CD4-positive, alpha-beta T cell treated with Interleukin-6 for 4 hours (primary cell): ENCODE measurements at regions not wholly inside any gene's neighbourhood (a gene's known extent, or its start where the extent isn't known, plus 50 kb on each side); places are given as distances from the start of the nearest gene placed in this dataset.
A peak's percentile ranks its signal among the peaks of the same experiment; 100 is the strongest.
"Not testable (repeated sequence)": the region's sequence is repeated elsewhere in the genome, so short reads cannot be mapped to it uniquely, and the experiment has no call there.

Experiments
- DNase-seq: peaks from one replicate; pipeline ENCODE4 v3.0.0-alpha.2; 2020; ENCODE audit warnings: mixed read lengths

- no peak for DNase-seq
Measured at GRCh38 chr11:45000918-45001317, 50.2 kb upstream of the TP53I11 start.

DNA sequence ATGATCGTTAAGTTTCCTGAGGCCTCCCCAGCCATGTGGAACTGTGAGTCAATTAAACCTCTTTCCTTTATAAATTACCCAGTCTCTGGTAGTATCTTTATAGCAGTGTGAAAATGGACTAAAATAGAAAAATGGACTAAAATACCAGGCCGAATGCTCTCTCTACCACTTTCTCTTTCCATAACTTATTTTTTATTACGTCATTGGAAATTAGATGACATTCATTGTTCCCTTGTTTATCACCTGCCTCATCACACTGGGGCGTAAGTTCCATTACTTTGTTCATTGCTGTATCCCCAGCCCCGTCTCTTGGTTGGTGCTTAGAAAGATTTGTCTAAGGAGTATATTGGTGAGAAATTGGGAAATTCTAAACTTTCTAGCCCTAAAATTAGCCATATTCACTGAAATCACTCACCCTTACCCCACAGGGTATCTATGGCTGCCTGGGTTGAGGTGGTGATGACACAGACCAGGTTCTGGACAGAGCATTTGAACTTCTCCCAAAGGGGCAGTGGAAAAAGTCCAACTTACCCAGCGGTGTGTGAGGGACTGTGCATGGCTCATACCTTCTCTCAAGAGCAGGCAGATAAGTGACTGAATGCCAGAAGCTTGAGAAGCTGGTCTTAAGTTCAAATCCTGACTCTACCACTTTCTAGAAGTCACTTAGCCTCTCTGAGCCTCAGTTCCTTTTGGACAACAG lies 50.9 kb upstream of the TP53I11 start:
- no peak for DNase-seq

- DNase-seq: no peak
Measured at GRCh38 chr11:45005106-45005505, 54.4 kb upstream of the TP53I11 start.

- no peak for DNase-seq
Measured at GRCh38 chr11:45007011-45007410, 56.3 kb upstream of the TP53I11 start.

- DNase-seq: not testable (repeated sequence)
Measured at GRCh38 chr11:45015983-45016382, 65.3 kb upstream of the TP53I11 start.

- not testable (repeated sequence) for DNase-seq
Measured at GRCh38 chr11:45016446-45016845, 65.8 kb upstream of the TP53I11 start.

GRCh38 chr11:45017329-45017728 lies 66.6 kb upstream of the TP53I11 start:
- no peak for DNase-seq

DNA sequence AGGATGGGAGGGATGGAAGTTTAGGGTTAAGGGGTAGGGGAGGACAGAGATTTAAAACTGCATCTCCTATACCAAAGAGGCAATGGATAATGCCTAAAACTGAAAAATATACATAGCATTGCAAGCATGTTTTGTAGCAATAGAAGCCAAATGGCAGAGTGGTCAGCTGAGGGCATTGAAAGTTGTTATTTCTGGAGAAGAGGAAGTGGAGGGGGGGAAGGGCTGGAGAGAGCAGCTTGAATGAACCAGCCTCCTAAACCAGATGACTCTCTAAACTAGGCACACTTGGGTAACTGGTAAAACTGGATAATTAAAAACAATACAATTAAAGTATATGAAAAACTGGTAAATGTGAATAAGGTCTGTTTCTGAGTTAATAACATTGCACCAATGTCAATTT lies 70.3 kb upstream of the TP53I11 start:
- DNase-seq: no peak

GRCh38 chr11:45021692-45022141 lies 71.0 kb upstream of the TP53I11 start:
- no peak for DNase-seq

- no peak for DNase-seq
Measured at GRCh38 chr11:45022294-45023064, 71.8 kb upstream of the TP53I11 start.

- no peak for DNase-seq
Measured at GRCh38 chr11:45023065-45023365, 72.3 kb upstream of the TP53I11 start.

GRCh38 chr11:45024316-45024715 lies 73.6 kb upstream of the TP53I11 start:
- no peak for DNase-seq

DNA sequence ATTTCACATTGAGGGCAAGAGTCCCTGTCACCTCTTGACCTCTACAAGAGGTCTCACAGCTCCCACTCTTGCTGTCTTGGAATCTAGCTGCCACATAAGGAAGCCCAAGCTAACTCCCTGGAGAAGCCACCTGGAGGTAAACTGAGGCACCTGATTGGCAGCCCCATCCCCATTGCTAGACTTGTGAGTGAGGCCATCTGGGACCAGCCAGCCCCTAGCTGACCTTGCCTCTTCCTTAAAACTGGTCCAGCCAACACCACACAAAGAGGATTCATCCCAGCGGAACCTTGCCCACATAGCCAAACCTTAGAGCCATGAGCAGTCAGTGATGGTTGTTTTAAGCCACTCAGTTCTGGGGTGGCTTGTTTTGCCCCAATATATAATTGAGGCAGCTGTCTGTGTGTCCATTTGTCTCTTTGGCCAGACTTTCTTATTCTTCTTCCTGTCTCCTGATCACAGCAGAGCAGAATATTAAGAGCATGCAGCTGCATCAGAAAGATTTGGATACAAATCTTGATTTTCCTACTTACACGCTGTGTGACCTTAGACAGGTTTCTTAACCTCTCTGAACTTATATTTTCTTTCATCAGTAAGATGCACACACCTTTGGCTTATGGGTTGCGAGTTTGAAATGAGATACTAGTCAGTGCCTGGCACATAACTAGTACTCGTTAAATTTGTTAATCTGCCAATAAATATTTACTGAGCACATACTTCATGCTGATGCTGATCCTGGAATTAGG lies 74.3 kb upstream of the TP53I11 start:
- DNase-seq: no peak

DNA sequence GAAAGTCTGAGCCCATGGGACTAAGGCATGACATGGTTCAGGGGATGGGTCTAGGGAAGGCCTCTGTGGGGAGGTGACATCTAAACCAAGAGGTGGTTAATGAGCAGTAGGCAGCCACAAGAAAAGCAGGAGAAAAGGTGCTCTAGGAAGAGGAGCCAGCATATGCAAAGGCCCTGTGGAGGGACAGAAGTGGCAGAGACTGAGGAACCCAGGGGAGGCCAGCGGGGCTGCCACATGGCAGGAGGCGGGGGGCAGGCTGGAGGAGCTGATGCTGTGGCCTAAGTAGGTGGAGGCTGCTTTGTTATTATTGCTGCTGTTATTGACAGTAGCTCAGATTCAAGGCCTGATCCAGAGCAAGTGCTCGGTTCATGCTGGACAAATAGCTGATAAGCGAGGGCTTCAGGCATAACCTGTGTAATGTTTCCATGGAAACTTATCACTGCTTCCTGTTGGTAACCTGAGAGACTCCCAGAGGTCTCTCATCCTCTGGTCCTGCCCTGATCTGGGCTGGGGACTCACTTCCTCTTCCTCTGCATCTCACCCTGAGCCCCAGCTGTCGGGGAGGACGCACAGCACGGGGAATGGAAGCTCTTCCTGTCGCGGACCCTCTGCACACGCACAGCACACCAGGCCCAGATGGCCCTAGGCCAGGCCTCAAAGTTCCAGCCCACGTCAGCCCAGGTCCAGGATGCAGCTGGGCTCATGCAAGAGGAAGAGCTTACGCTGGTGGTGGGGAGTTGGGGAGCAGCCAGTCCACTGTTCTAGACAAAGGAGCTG lies 75.2 kb upstream of the TP53I11 start:
- DNase-seq: peak; percentile 13

DNA sequence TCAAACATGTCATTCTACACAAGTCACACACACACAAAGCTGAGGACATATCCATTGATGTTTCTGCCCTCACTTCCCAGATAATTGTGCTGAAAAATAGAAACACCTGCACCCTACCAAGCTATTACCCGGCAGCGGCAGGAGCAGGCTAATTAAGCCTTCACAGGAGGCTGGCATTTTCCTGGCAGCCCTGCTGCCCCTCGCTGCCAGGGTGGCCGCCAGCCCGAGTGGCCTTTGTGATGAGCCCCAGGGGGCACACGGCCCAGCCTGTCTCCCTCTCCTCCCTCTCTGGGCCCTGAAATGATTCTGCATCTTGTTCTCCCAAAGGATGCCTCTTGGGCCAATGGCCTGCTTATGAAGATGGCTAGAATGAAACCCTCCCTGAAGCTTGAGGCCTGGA lies 76.2 kb upstream of the TP53I11 start:
- DNase-seq: no peak

GRCh38 chr11:45027312-45027711 lies 76.6 kb upstream of the TP53I11 start:
- DNase-seq: no peak

DNA sequence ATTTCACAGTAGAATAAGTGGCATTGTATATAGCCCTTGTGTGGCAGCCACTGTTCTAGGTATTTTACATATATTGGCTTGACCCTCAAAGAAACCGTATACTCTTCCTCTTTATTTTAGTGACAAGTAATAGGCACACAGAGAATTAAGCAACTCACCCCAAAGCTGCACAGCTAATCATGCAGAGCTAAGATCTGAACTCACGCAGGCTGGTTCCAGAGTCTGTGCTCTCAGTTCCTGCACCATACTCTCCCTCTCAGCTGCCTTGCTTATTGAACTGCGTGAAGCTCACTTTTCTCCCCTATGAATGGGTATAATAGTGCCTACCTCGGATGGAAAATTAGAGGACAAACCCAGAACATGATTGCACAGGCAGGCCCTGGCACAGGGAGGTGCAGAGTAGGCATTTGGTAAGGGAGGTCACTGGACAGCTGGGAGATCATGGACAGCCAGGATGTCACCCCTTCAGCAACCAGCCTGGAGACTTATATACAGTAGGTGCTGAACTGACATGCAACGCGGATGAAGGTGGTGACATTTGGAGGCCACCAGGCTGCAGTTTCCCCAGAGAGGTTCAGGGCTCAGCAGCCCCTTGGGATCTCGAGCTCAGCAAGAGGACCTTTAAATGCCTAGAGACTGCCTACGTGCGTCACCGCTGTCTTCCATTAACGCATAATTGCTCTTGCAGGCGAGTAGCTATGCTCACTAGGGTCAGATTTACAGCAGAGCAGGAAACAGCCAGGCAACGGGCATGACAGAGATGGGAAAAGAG lies 78.4 kb upstream of the TP53I11 start:
- no peak for DNase-seq

DNA sequence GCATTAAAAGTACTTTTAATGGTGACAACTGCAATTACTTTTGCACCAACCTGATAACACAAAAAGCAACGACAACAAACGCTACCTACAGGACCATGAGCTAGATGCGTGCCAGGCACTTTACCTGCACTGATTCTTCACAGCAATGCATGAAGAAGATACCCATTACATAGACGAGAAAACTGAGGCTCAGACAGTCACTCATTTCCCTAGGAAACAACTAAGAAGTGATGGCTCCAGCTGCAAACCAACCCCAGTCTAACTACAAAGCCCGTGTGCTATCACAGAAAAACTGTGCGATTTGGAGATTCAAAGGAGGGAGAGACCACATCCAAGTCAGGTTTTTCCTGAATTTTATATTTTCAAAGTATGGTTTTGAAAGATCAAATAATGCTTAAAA lies 80.1 kb upstream of the TP53I11 start:
- DNase-seq: no peak

- DNase-seq: no peak
Measured at GRCh38 chr11:45031912-45032519, 81.3 kb upstream of the TP53I11 start.

- DNase-seq: no peak
Measured at GRCh38 chr11:45035413-45035812, 84.7 kb upstream of the TP53I11 start.

DNA sequence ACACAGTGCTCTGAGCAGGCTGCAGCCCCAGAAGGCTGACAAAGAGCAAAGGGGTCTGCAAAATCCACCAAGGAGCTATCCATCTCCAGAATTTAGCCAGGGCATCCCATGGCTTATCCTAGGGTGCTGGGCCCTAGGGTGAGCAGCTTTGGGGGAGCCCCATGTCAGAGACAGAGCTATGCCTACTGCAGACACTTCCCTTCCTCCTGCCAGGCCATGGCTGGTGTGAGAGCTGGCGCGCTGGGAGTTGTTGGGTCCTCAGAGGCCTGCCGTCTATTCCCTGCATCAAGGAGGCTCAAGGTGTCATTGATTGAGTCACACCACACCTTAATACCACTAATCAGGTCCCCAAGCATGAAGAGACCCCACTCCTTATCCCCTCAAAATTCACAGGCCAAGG lies 85.3 kb upstream of the TP53I11 start:
- DNase-seq: no peak

- DNase-seq: no peak
Measured at GRCh38 chr11:45036733-45037132, 86.0 kb upstream of the TP53I11 start.
